ENCODE measurements at regions not wholly inside any gene's neighbourhood (a gene's known extent, or its start where the extent isn't known, plus 50 kb on each side); places are given as distances from the start of the nearest gene placed in this dataset.

DNA sequence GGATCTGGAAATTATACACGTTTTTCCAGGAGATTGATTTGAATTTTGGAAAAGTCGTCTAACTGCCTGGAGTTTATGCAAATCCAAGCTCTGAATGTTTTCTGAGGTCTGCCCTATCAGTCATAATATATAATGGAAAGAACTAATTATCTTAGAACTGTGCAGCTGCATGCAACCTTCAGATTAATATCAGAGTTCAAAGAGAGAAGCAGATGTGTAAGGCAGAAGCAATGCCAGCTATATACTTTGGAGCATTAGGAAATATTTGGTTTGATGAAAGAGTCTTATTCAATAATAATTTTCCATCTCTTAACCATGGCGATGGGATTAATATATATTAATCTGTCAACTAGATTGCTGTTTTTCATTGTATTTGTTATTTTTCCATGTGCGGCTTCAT lies 500.9 kb downstream of the NEBL start:
- H4K20me1 ChIP-seq (ENCODE audit: insufficient read depth, low read length) = no peaks in the 10 kb centered on the region
- no peaks in the 10 kb centered on the region for H3K79me2 ChIP-seq (ENCODE audit: insufficient read depth, low read depth, low read length)
- no peak overlapping the region for H3K27ac ChIP-seq (ENCODE audit: low read depth, low read length, poor library complexity, severe bottlenecking)
- H3K36me3 ChIP-seq (ENCODE audit: insufficient read depth, low read length) = no peaks in the 10 kb centered on the region
- no TSS peak for BruUV-seq (replicated peaks)
- H3K9me3 ChIP-seq (ENCODE audit: low read length) = no peaks in the 10 kb centered on the region
- H2AFZ ChIP-seq (ENCODE audit: low read length) = no peak overlapping the region
- TF ChIP-seq, protein P1, sequence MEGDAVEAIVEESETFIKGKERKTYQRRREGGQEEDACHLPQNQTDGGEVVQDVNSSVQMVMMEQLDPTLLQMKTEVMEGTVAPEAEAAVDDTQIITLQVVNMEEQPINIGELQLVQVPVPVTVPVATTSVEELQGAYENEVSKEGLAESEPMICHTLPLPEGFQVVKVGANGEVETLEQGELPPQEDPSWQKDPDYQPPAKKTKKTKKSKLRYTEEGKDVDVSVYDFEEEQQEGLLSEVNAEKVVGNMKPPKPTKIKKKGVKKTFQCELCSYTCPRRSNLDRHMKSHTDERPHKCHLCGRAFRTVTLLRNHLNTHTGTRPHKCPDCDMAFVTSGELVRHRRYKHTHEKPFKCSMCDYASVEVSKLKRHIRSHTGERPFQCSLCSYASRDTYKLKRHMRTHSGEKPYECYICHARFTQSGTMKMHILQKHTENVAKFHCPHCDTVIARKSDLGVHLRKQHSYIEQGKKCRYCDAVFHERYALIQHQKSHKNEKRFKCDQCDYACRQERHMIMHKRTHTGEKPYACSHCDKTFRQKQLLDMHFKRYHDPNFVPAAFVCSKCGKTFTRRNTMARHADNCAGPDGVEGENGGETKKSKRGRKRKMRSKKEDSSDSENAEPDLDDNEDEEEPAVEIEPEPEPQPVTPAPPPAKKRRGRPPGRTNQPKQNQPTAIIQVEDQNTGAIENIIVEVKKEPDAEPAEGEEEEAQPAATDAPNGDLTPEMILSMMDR (conservative IDR thresholded peaks at IDR 0.05; ENCODE audit: low read length) = no peak
- no peak for TF ChIP-seq EZH2phosphoT487 (IDR thresholded peaks at IDR 0.05; ENCODE audit: borderline replicate concordance, low read depth, low read length)
- no peaks in the 10 kb centered on the region for H3K9me2 ChIP-seq (ENCODE audit: insufficient read depth, low read length)
- no peaks in the 10 kb centered on the region for H3K4me1 ChIP-seq (ENCODE audit: insufficient read depth, low read length, poor library complexity, severe bottlenecking)
- ChIA-PET POLR2A (no interaction called here), CTCF (ENCODE audit: unreplicated experiment) (no interaction called here)
- no peak overlapping the region for H3K4me2 ChIP-seq (ENCODE audit: low read length)
- no peak for DNase-seq (ENCODE audit: low spot score)
- no peak overlapping the region for H3K4me3 ChIP-seq (ENCODE audit: low read depth, low read length, poor library complexity, severe bottlenecking)
- intact Hi-C loops (cut with micrococcal nuclease; ENCODE audit: unreplicated experiment) = no loop called here

DNA sequence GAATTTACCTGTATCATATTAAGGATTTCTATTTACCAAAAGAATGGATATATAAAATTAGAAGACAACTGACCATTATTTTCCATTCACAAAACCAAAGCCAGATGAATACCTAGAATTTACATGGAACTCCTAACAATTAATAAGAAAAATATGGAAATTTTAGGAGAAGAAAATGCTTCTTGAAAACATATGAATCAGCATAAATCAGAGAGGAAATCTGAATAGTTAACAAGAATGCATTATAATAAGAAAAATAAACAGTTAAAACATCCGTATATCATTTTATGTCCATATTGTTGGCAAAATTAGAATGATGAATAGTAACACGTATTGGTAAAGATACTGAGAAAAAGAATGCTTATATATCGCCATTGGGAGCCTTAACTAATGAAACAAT lies 505.5 kb downstream of the NEBL start:
- TF ChIP-seq, protein P1 (conservative IDR thresholded peaks at IDR 0.05; ENCODE audit: low read length) = no peak
- no peak for TF ChIP-seq EZH2phosphoT487 (IDR thresholded peaks at IDR 0.05; ENCODE audit: borderline replicate concordance, low read depth, low read length)
- H3K4me2 ChIP-seq (ENCODE audit: low read length) = no peak overlapping the region
- no peak overlapping the region for H2AFZ ChIP-seq (ENCODE audit: low read length)
- no peaks in the 10 kb centered on the region for H3K79me2 ChIP-seq (ENCODE audit: insufficient read depth, low read depth, low read length)
- no peak for DNase-seq (ENCODE audit: low spot score)
- no peaks in the 10 kb centered on the region for H4K20me1 ChIP-seq (ENCODE audit: insufficient read depth, low read length)
- CTCF ChIA-PET (ENCODE audit: unreplicated experiment) = no interaction called here
- H3K4me1 ChIP-seq (ENCODE audit: insufficient read depth, low read length, poor library complexity, severe bottlenecking) = no peaks in the 10 kb centered on the region
- intact Hi-C loops (cut with micrococcal nuclease; ENCODE audit: unreplicated experiment) = no loop called here
- BruUV-seq (replicated peaks) = no TSS peak
- no peaks in the 10 kb centered on the region for H3K9me3 ChIP-seq (ENCODE audit: low read length)
- H3K9me2 ChIP-seq (ENCODE audit: insufficient read depth, low read length) = no peaks in the 10 kb centered on the region
- H3K36me3 ChIP-seq (ENCODE audit: insufficient read depth, low read length) = no peaks in the 10 kb centered on the region
- H3K27ac ChIP-seq (ENCODE audit: low read depth, low read length, poor library complexity, severe bottlenecking) = no peak overlapping the region
- POLR2A ChIA-PET = interaction anchor here (0.6 to 0.7 kb wide), 2 partner anchors 21 to 408 kb away, joined by 3 to 4 read pairs; no protein-coding TSS in a partner anchor
- no peak overlapping the region for H3K4me3 ChIP-seq (ENCODE audit: low read depth, low read length, poor library complexity, severe bottlenecking)

DNA sequence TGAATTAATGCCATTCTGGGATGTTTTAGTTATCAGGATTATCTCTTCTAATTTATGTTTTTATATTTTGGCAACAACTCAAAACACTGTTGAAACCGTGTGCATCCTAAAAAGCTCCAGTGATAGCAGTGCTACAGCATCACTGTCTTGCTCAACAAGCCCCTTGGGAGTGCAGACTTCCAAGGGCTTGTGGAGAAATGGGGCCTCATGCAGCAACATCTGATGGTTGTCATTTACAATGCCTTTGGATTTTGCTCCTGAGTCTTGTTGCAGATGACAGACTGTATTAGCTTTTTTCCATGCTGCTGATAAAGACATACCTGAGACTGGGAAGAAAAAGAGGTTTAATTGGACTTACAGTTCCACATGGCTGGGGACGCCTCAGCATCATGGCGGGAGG lies 515.4 kb downstream of the NEBL start:
- DNase-seq (ENCODE audit: low spot score) = no peak
- ChIA-PET CTCF (ENCODE audit: unreplicated experiment) (no interaction called here), POLR2A (no interaction called here)
- Histone ChIP-seq H3K36me3 (ENCODE audit: insufficient read depth, low read length) (no peaks in the 10 kb centered on the region), H3K79me2 (ENCODE audit: insufficient read depth, low read depth, low read length) (no peaks in the 10 kb centered on the region), H4K20me1 (ENCODE audit: insufficient read depth, low read length) (no peaks in the 10 kb centered on the region), H3K9me3 (ENCODE audit: low read length) (no peaks in the 10 kb centered on the region), H3K9me2 (ENCODE audit: insufficient read depth, low read length) (no peaks in the 10 kb centered on the region), H3K27ac (ENCODE audit: low read depth, low read length, poor library complexity, severe bottlenecking) (no peak overlapping the region), H3K4me1 (ENCODE audit: insufficient read depth, low read length, poor library complexity, severe bottlenecking) (no peaks in the 10 kb centered on the region), H3K4me2 (ENCODE audit: low read length) (no peak overlapping the region), H3K4me3 (ENCODE audit: low read depth, low read length, poor library complexity, severe bottlenecking) (no peak overlapping the region), H2AFZ (ENCODE audit: low read length) (no peak overlapping the region)
- TF ChIP-seq, protein P1 (conservative IDR thresholded peaks at IDR 0.05; ENCODE audit: low read length) = no peak
- TF ChIP-seq EZH2phosphoT487 (IDR thresholded peaks at IDR 0.05; ENCODE audit: borderline replicate concordance, low read depth, low read length) = no peak
- intact Hi-C loops (cut with micrococcal nuclease; ENCODE audit: unreplicated experiment) = no loop called here
- no TSS peak for BruUV-seq (replicated peaks)
